ENCODE measurements at regions not wholly inside any gene's neighbourhood (a gene's known extent, or its start where the extent isn't known, plus 50 kb on each side); places are given as distances from the start of the nearest gene placed in this dataset.

- TF ChIP-seq POLR2AphosphoS5 (IDR thresholded peaks at IDR 0.05; ENCODE audit: insufficient read depth, low read depth, low read length) (no peak), CTCF (IDR thresholded peaks at IDR 0.05; ENCODE audit: extremely low read depth in 1 of 2, insufficient read depth in 1 of 2, low read depth in 1 of 2, low read length in 2 of 2) (no peak), MAX (IDR thresholded peaks at IDR 0.05; ENCODE audit: insufficient read depth, insufficient read length) (no peak), EZH2 (IDR thresholded peaks at IDR 0.05; ENCODE audit: borderline replicate concordance, low read depth, low read length, severe bottlenecking) (no peak), GATA2 (IDR thresholded peaks at IDR 0.05; ENCODE audit: insufficient read depth, insufficient read length, low read depth, low read length) (no peak), POLR2A (IDR thresholded peaks at IDR 0.05; ENCODE audit: low read depth, low read length) (no peak)
These were observed 158.3 kb upstream of the PPP2R2D start for GRCh38 chr10:131742500-131742951.
